ENCODE measurements at regions not wholly inside any gene's neighbourhood (a gene's known extent, or its start where the extent isn't known, plus 50 kb on each side); places are given as distances from the start of the nearest gene placed in this dataset.
"Not testable (repeated sequence)": the region's sequence is repeated elsewhere in the genome, so short reads cannot be mapped to it uniquely, and the experiment has no call there.

- no peak for DNase-seq (ENCODE audit: low spot score)
Measured at GRCh38 chr4:128451270-128451905, 163.8 kb upstream of the PGRMC2 start.

- no peak for DNase-seq (ENCODE audit: low spot score)
Measured at GRCh38 chr4:128450326-128451120, 162.9 kb upstream of the PGRMC2 start.

- DNase-seq (ENCODE audit: low spot score) = no peak
Measured at GRCh38 chr4:128449251-128449650, 161.6 kb upstream of the PGRMC2 start.

- DNase-seq (ENCODE audit: low spot score) = no peak
Measured at GRCh38 chr4:128444544-128445302, 157.1 kb upstream of the PGRMC2 start.

GRCh38 chr4:128440923-128441322 is 153.3 kb upstream of the PGRMC2 start:
- DNase-seq (ENCODE audit: low spot score) = no peak

GRCh38 chr4:128437023-128437422 is 149.4 kb upstream of the PGRMC2 start:
- DNase-seq (ENCODE audit: low spot score) = not testable (repeated sequence)

- not testable (repeated sequence) for DNase-seq (ENCODE audit: low spot score)
Measured at GRCh38 chr4:128429023-128429613, 141.5 kb upstream of the PGRMC2 start.

- DNase-seq (ENCODE audit: low spot score) = no peak
Measured at GRCh38 chr4:128428397-128428796, 140.8 kb upstream of the PGRMC2 start.

- DNase-seq (ENCODE audit: low spot score) = peak; percentile 42
Measured at GRCh38 chr4:128427832-128428366, 140.3 kb upstream of the PGRMC2 start.

- DNase-seq (ENCODE audit: low spot score) = no peak
Measured at GRCh38 chr4:128424527-128425497, 137.2 kb upstream of the PGRMC2 start.

- DNase-seq (ENCODE audit: low spot score) = not testable (repeated sequence)
Measured at GRCh38 chr4:128422296-128422695, 134.7 kb upstream of the PGRMC2 start.

GRCh38 chr4:128416921-128417320 is 129.3 kb upstream of the PGRMC2 start:
- DNase-seq (ENCODE audit: low spot score) = no peak

GRCh38 chr4:128410037-128410436 is 122.4 kb upstream of the PGRMC2 start:
- DNase-seq (ENCODE audit: low spot score) = no peak

GRCh38 chr4:128403586-128403985 is 116.0 kb upstream of the PGRMC2 start:
- no peak for DNase-seq (ENCODE audit: low spot score)

GRCh38 chr4:128394778-128395177 is 107.2 kb upstream of the PGRMC2 start:
- no peak for DNase-seq (ENCODE audit: low spot score)

GRCh38 chr4:128393101-128393704 is 105.6 kb upstream of the PGRMC2 start:
- DNase-seq (ENCODE audit: low spot score) = no peak

- no peak for DNase-seq (ENCODE audit: low spot score)
Measured at GRCh38 chr4:128390475-128390996, 102.9 kb upstream of the PGRMC2 start.

GRCh38 chr4:128388796-128389195 is 101.2 kb upstream of the PGRMC2 start:
- DNase-seq (ENCODE audit: low spot score) = no peak

- DNase-seq (ENCODE audit: low spot score) = no peak
Measured at GRCh38 chr4:128388352-128388630, 100.7 kb upstream of the PGRMC2 start.

GRCh38 chr4:128387600-128388351 is 100.2 kb upstream of the PGRMC2 start:
- no peak for DNase-seq (ENCODE audit: low spot score)

Data from hematopoietic multipotent progenitor cell treated with erythropoietin and hydrocortisone succinate and interleukin-3 and kit ligand, for 15 days (in vitro differentiated cells).